ENCODE measurements at regions not wholly inside any gene's neighbourhood (a gene's known extent, or its start where the extent isn't known, plus 50 kb on each side); places are given as distances from the start of the nearest gene placed in this dataset.

DNA sequence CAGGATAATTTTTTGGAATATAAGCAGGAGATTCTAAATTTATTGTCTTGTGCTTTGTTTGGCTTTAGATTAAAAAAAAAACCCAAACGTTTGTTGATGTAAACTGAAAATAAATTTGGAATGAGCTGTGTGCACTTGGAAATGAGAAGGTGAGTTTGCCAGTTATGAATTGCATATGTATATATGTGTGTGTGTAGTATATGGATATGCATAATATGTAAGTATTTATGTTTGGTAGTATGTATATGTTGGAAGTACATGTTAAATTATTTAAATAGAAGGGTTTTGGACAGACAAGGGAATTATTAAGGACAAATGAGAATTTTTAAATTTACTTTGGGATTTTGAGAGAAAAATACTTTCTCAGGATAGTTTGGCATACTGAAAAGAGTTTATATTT is 265.8 kb upstream of the CNTN3 start:
- no peak for FAIRE-seq

GRCh38 chr3:74866357-74867030 is 252.0 kb upstream of the CNTN3 start:
- FAIRE-seq (no peak), DNase-seq (ENCODE audit: low read depth, low spot score) (no peak)
- Histone ChIP-seq H4K20me1 (ENCODE audit: control insufficient read depth, extremely low read depth, insufficient read depth, low read length) (no peaks in the 10 kb centered on the region), H3K9ac (ENCODE audit: control insufficient read depth, extremely low read depth, insufficient read depth, low read length) (no peak overlapping the region), H3K27ac (ENCODE audit: control insufficient read depth, insufficient read depth, low read length) (no peak overlapping the region), H3K9me1 (ENCODE audit: control insufficient read depth, extremely low read depth, insufficient read depth, low read length) (no peaks in the 10 kb centered on the region), H3K4me2 (ENCODE audit: control insufficient read depth, extremely low read depth, insufficient read depth, low read depth, low read length) (no peak overlapping the region), H3K4me1 (ENCODE audit: control insufficient read depth, extremely low read depth, insufficient read depth, low read length) (no peaks in the 10 kb centered on the region), H3K79me2 (ENCODE audit: control insufficient read depth, insufficient read depth, low read length) (no peaks in the 10 kb centered on the region), H3K9me3 (ENCODE audit: control insufficient read depth, low read depth, low read length) (no peaks in the 10 kb centered on the region), H2AFZ (ENCODE audit: control insufficient read depth, low read length) (no peak overlapping the region), H3K4me3 (ENCODE audit: control insufficient read depth in 2 of 3, extremely low read depth in 1 of 3, insufficient read depth in 2 of 3, low read depth in 1 of 3, low read length in 3 of 3) (no peak overlapping the region), H3K36me3 (ENCODE audit: control insufficient read depth in 2 of 2, extremely low read depth in 1 of 2, insufficient read depth in 2 of 2, low read length in 2 of 2) (no peaks in the 10 kb centered on the region), H3K27me3 (ENCODE audit: control insufficient read depth, extremely low read depth, insufficient read depth, low read length) (no peaks in the 10 kb centered on the region)
- no peak for TF ChIP-seq EZH2 (IDR thresholded peaks at IDR 0.05; ENCODE audit: low read length)
- TF ChIP-seq CTCF (optimal IDR thresholded peaks at IDR 0.05 in 1 of 3, IDR thresholded peaks at IDR 0.05 in 1 of 3, conservative IDR thresholded peaks at IDR 0.05 in 1 of 3; ENCODE audit: extremely low read depth in 1 of 3, insufficient read depth in 2 of 3, low read length in 3 of 3): no peak
- dilution Hi-C loops (cut with MboI; ENCODE audit: extremely low pct_ligation_motif_present, low sequenced_read_pairs): no loop called here

More for the DNA sequence above, 265.8 kb upstream of the CNTN3 start:
- Histone ChIP-seq H3K9me3 (ENCODE audit: control insufficient read depth, low read depth, low read length) (peaks cover 2% of the 10 kb centered on the region), H2AFZ (ENCODE audit: control insufficient read depth, low read length) (no peak overlapping the region), H3K27me3 (ENCODE audit: control insufficient read depth, extremely low read depth, insufficient read depth, low read length) (no peaks in the 10 kb centered on the region), H3K4me3 (ENCODE audit: control insufficient read depth in 2 of 3, extremely low read depth in 1 of 3, insufficient read depth in 2 of 3, low read depth in 1 of 3, low read length in 3 of 3) (no peak overlapping the region), H3K4me1 (ENCODE audit: control insufficient read depth, extremely low read depth, insufficient read depth, low read length) (no peaks in the 10 kb centered on the region), H3K9me1 (ENCODE audit: control insufficient read depth, extremely low read depth, insufficient read depth, low read length) (no peaks in the 10 kb centered on the region), H3K27ac (ENCODE audit: control insufficient read depth, insufficient read depth, low read length) (no peak overlapping the region), H3K9ac (ENCODE audit: control insufficient read depth, extremely low read depth, insufficient read depth, low read length) (no peak overlapping the region), H3K36me3 (ENCODE audit: control insufficient read depth in 2 of 2, extremely low read depth in 1 of 2, insufficient read depth in 2 of 2, low read length in 2 of 2) (no peaks in the 10 kb centered on the region), H3K4me2 (ENCODE audit: control insufficient read depth, extremely low read depth, insufficient read depth, low read depth, low read length) (no peak overlapping the region), H4K20me1 (ENCODE audit: control insufficient read depth, extremely low read depth, insufficient read depth, low read length) (no peaks in the 10 kb centered on the region), H3K79me2 (ENCODE audit: control insufficient read depth, insufficient read depth, low read length) (no peaks in the 10 kb centered on the region)
- DNase-seq (ENCODE audit: low read depth, low spot score): no peak
- no peak for TF ChIP-seq EZH2 (IDR thresholded peaks at IDR 0.05; ENCODE audit: low read length)
- no peak for TF ChIP-seq CTCF (optimal IDR thresholded peaks at IDR 0.05 in 1 of 3, IDR thresholded peaks at IDR 0.05 in 1 of 3, conservative IDR thresholded peaks at IDR 0.05 in 1 of 3; ENCODE audit: extremely low read depth in 1 of 3, insufficient read depth in 2 of 3, low read length in 3 of 3)
- dilution Hi-C loops (cut with MboI; ENCODE audit: extremely low pct_ligation_motif_present, low sequenced_read_pairs): no loop called here
